Endothelial cell of umbilical vein (primary cell): ENCODE measurements at regions not wholly inside any gene's neighbourhood (a gene's known extent, or its start where the extent isn't known, plus 50 kb on each side); places are given as distances from the start of the nearest gene placed in this dataset.

Source experiments
- BruUV-seq: library from RNA; stranded (reverse); fragments of 400-500 nt; replicated peaks from 2 replicates; lab custom pipeline; 2021; lab: Mats Ljungman, UMichigan
- CTCF ChIA-PET: fragments of 300-600, 350-600 bp; sonication (Branson Sonifier 250); formaldehyde crosslinking; loops from one replicate; lab custom pipeline; 2021; ENCODE audit warnings: antibody characterized with exemption, inconsistent platforms; lab: Charles Lee
- POLR2A ChIA-PET: fragments of 300-600, 350-600 bp; sonication (Branson Sonifier 250); formaldehyde crosslinking; loops from one replicate; lab custom pipeline; 2021; ENCODE audit warnings: antibody characterized with exemption, inconsistent platforms; lab: Charles Lee
- DNase-seq: peaks from one replicate; pipeline ENCODE4 v3.0.0-alpha.2; 2011; ENCODE audit warnings: low read depth, low spot score
- FAIRE-seq: peaks from 2 replicates; lab custom pipeline; 2011; peaks lifted over from hg19 to GRCh38; lab: Jason Lieb, UNC
- H2AFZ ChIP-seq: 2 replicates; pipeline ENCODE4 v1.6.0; 2012; ENCODE audit warnings: low read depth, low read length, control low read depth, inconsistent platforms
- H3K27ac ChIP-seq: 2 replicates; pipeline ENCODE4 v1.5.1; 2011; ENCODE audit warnings: low read depth, mild to moderate bottlenecking, control low read depth, low read length, moderate library complexity; ENCODE audit not compliant: insufficient read depth
- H3K27me3 ChIP-seq, 2 experiments: 2 replicates each; pipeline versions ENCODE4 v1.6.0 to v1.6.1; 2011; ENCODE audit warnings: low read length in 2 of 2, mixed read lengths in 1 of 2; ENCODE audit not compliant: control insufficient read depth in 2 of 2, insufficient read depth in 2 of 2
- H3K36me3 ChIP-seq, 2 experiments: 2 replicates in 1 of 2; 3 replicates in 1 of 2; pipeline ENCODE4 v1.5.1; 2011; ENCODE audit warnings: low read length in 2 of 2, mild to moderate bottlenecking in 1 of 2, moderate library complexity in 1 of 2; ENCODE audit not compliant: control insufficient read depth in 2 of 2, insufficient read depth in 2 of 2; ENCODE audit errors: extremely low read depth in 1 of 2
- H3K4me1 ChIP-seq: 3 replicates; pipeline ENCODE4 v1.5.1; 2011; ENCODE audit warnings: mild to moderate bottlenecking, low read length; ENCODE audit not compliant: control insufficient read depth, insufficient read depth; ENCODE audit errors: extremely low read depth
- H3K4me2 ChIP-seq: 2 replicates; pipeline ENCODE4 v1.6.1; 2011; ENCODE audit warnings: low read length, control low read depth, mixed read lengths; ENCODE audit not compliant: insufficient read depth
- H3K4me3 ChIP-seq, 3 experiments: fragments of 200-600 bp in 1 of 3; sonication (generic), shearing (Covaris generic) in 1 of 3; replicated peaks in 1 of 3; 2 replicates each; pipeline ENCODE4 v1.5.1; 2011 to 2016; ENCODE audit warnings: control low read depth in 3 of 3, low read length in 3 of 3, mild to moderate bottlenecking in 2 of 3, inconsistent platforms in 1 of 3, low read depth in 1 of 3, moderate library complexity in 1 of 3; ENCODE audit not compliant: insufficient read depth in 1 of 3
- H3K79me2 ChIP-seq: 2 replicates; pipeline ENCODE4 v1.6.0; 2012; ENCODE audit warnings: low read length, inconsistent platforms; ENCODE audit not compliant: control insufficient read depth, insufficient read depth
- H3K9ac ChIP-seq: replicated peaks from 2 replicates; pipeline ENCODE3; 2011; ENCODE audit warnings: low read length, control low read depth; ENCODE audit not compliant: insufficient read depth; ENCODE audit errors: extremely low read depth
- H3K9me1 ChIP-seq: replicated peaks from 3 replicates; pipeline ENCODE4 v1.6.0; 2011; ENCODE audit warnings: mild to moderate bottlenecking, low read length; ENCODE audit not compliant: control insufficient read depth, insufficient read depth; ENCODE audit errors: extremely low read depth
- H3K9me3 ChIP-seq: replicated peaks from 2 replicates; pipeline ENCODE4 v1.5.1; 2012; ENCODE audit warnings: low read length, inconsistent platforms; ENCODE audit not compliant: control insufficient read depth, insufficient read depth
- H4K20me1 ChIP-seq: replicated peaks from 2 replicates; pipeline ENCODE3; 2011; ENCODE audit warnings: mild to moderate bottlenecking, low read length; ENCODE audit not compliant: control insufficient read depth, insufficient read depth; ENCODE audit errors: extremely low read depth
- CTCF ChIP-seq, 2 donors: IDR thresholded peaks; 1 replicate in 1 of 2; 2 replicates in 1 of 2; pipeline ENCODE4 v1.5.1; 2011; ENCODE audit warnings: low read length in 2 of 2, mild to moderate bottlenecking in 2 of 2, moderate library complexity in 2 of 2, control low read depth in 1 of 2, inconsistent platforms in 1 of 2, low read depth in 1 of 2; ENCODE audit not compliant: insufficient read depth in 1 of 2; ENCODE audit errors: extremely low read depth in 1 of 2
- EZH2 ChIP-seq: IDR thresholded peaks from 2 replicates; pipeline ENCODE4 v1.6.1; 2012; ENCODE audit warnings: borderline replicate concordance, low read depth, mild to moderate bottlenecking, moderate library complexity, low read length, inconsistent platforms; ENCODE audit not compliant: severe bottlenecking
- FOS ChIP-seq: IDR thresholded peaks from 2 replicates; pipeline ENCODE4 v1.6.1; 2011; ENCODE audit warnings: mild to moderate bottlenecking, low read length, moderate library complexity, borderline replicate concordance; ENCODE audit not compliant: insufficient read depth
- GATA2 ChIP-seq: IDR thresholded peaks from 2 replicates; pipeline ENCODE4 v1.7.0; 2011; ENCODE audit warnings: low read depth, mild to moderate bottlenecking, moderate library complexity, mixed read lengths, low read length; ENCODE audit not compliant: insufficient read length, insufficient read depth
- JUN ChIP-seq: IDR thresholded peaks from 2 replicates; pipeline ENCODE4 v1.6.1; 2011; ENCODE audit warnings: borderline replicate concordance, low read depth; ENCODE audit not compliant: insufficient read length, insufficient read depth
- MAX ChIP-seq: IDR thresholded peaks from 2 replicates; pipeline ENCODE4 v1.6.1; 2011; ENCODE audit not compliant: insufficient read depth, insufficient read length
- MYC ChIP-seq: IDR thresholded peaks from one replicate; pipeline ENCODE4 v1.6.1; 2011; ENCODE audit warnings: mild to moderate bottlenecking, low read depth, low read length
- POLR2A ChIP-seq: IDR thresholded peaks from 2 replicates; pipeline ENCODE4 v1.6.1; 2012; ENCODE audit warnings: low read depth, mild to moderate bottlenecking, control low read depth, low read length
- POLR2AphosphoS5 ChIP-seq: IDR thresholded peaks from 2 replicates; pipeline ENCODE4 v1.6.1; 2012; ENCODE audit warnings: low read depth, mild to moderate bottlenecking, control low read depth, low read length, moderate library complexity; ENCODE audit not compliant: insufficient read depth
- dilution Hi-C: fragments of 300-500 bp; cut with MboI; formaldehyde crosslinking; loops from one replicate; pipeline ENCODE4 v1.15.0; 2019; ENCODE audit warnings: low sequenced_read_pairs; ENCODE audit not compliant: extremely low pct_ligation_motif_present
- intact Hi-C: fragments of 100-400 bp; cut with micrococcal nuclease; formaldehyde crosslinking; loops from one replicate; pipeline ENCODE4 v1.10.0; 2022

- DNase-seq, result no peak
- Histone ChIP-seq H3K4me2 (no peak overlapping the region), H3K79me2 (no peaks in the 10 kb centered on the region), H3K4me3 (no peak overlapping the region), H3K27me3 (no peaks in the 10 kb centered on the region), H3K9me1 (no peaks in the 10 kb centered on the region), H4K20me1 (no peaks in the 10 kb centered on the region), H3K27ac (no peak overlapping the region), H3K9me3 (no peaks in the 10 kb centered on the region), H3K9ac (no peak overlapping the region), H2AFZ (no peak overlapping the region), H3K36me3 (no peaks in the 10 kb centered on the region), H3K4me1 (peaks cover 6% of the 10 kb centered on the region)
- POLR2A ChIA-PET, result no interaction called here
- dilution Hi-C loops, result no loop called here
- intact Hi-C loops, result no loop called here
- peak; percentile 33 for FAIRE-seq
- no TSS peak for BruUV-seq
- TF ChIP-seq POLR2A (no peak), GATA2 (no peak), FOS (no peak), CTCF (IDR thresholded peaks at IDR 0.05; ENCODE audit: extremely low read depth in 1 of 2, insufficient read depth in 1 of 2, low read depth in 1 of 2, low read length in 2 of 2) (no peak), POLR2AphosphoS5 (no peak), JUN (no peak), MYC (no peak)
- CTCF ChIA-PET, result no interaction called here
These were observed 226.4 kb downstream of the TGFB2 start for GRCh38 chr1:218571491-218571890.

GRCh38 chr1:218572050-218572449 is 226.9 kb downstream of the TGFB2 start:
- H3K27me3 ChIP-seq, result no peaks in the 10 kb centered on the region
- no peaks in the 10 kb centered on the region for H3K79me2 ChIP-seq
- dilution Hi-C loops, result no loop called here
- peaks cover 6% of the 10 kb centered on the region for H3K4me1 ChIP-seq
- no peak overlapping the region for H3K27ac ChIP-seq
- FAIRE-seq, result no peak
- no peaks in the 10 kb centered on the region for H3K9me1 ChIP-seq
- H3K9ac ChIP-seq, result no peak overlapping the region
- DNase-seq, result no peak
- no peak overlapping the region for H3K4me3 ChIP-seq
- intact Hi-C loops, result no loop called here
- no peaks in the 10 kb centered on the region for H3K9me3 ChIP-seq
- BruUV-seq, result no TSS peak
- H3K4me2 ChIP-seq, result no peak overlapping the region
- CTCF ChIA-PET, result interaction anchor here (0.8 to 0.9 kb wide), 2 partner anchors 9 to 163 kb away, joined by 3 to 4 read pairs; no protein-coding TSS in a partner anchor
- TF ChIP-seq POLR2A (no peak), FOS (no peak), GATA2 (no peak), MYC (no peak), MAX (no peak), POLR2AphosphoS5 (no peak), CTCF (IDR thresholded peaks at IDR 0.05; ENCODE audit: extremely low read depth in 1 of 2, insufficient read depth in 1 of 2, low read depth in 1 of 2, low read length in 2 of 2) (no peak), EZH2 (no peak)
- H3K36me3 ChIP-seq, result no peaks in the 10 kb centered on the region
- H4K20me1 ChIP-seq, result no peaks in the 10 kb centered on the region
- H2AFZ ChIP-seq, result no peak overlapping the region
- POLR2A ChIA-PET, result no interaction called here
